Spleen (tissue), 7 donors: ENCODE measurements at regions not wholly inside any gene's neighbourhood (a gene's known extent, or its start where the extent isn't known, plus 50 kb on each side); places are given as distances from the start of the nearest gene placed in this dataset.

ENCODE experiments used
- CTCF ChIP-seq, 11 experiments: fragments of 200-600 bp in 7 of 11; fragments of 450-650 bp in 4 of 11; sonication (generic) in 4 of 11; IDR thresholded peaks in 8 of 11; conservative IDR thresholded peaks in 3 of 11; 1 replicate in 7 of 11; 2 replicates in 4 of 11; pipeline versions ENCODE4 v1.4.0 to v1.8.0; 2016 to 2021; ENCODE audit warnings: antibody characterized with exemption in 11 of 11, inconsistent platforms in 4 of 11, mild to moderate bottlenecking in 1 of 11
- POLR2A ChIP-seq, 3 donors: fragments of 450-650 bp; IDR thresholded peaks; one replicate each; pipeline ENCODE4 v1.5.1; 2017; ENCODE audit warnings: antibody characterized with exemption in 3 of 3, mild to moderate bottlenecking in 1 of 3
- donor health status: DM: no; HTN: no; CAD: no; lungs with moderate emphysema.
- donor health status: DM: no; HTN: no; CAD: no.
- donor health status: DM: no; HTN: no; CAD: no.

- no peak for TF ChIP-seq CTCF (IDR thresholded peaks at IDR 0.05 in 8 of 11, conservative IDR thresholded peaks at IDR 0.05 in 3 of 11)
- TF ChIP-seq POLR2A (IDR thresholded peaks at IDR 0.05): no peak
Observed at GRCh38 chr10:114715171-114715670, 57.1 kb upstream of the ABLIM1 start.
